HG03575 (cell line): ENCODE measurements at regions not wholly inside any gene's neighbourhood (a gene's known extent, or its start where the extent isn't known, plus 50 kb on each side); places are given as distances from the start of the nearest gene placed in this dataset.

ENCODE experiments used
- ATAC-seq: cut with Tn5 transposase; IDR thresholded peaks from one replicate; pipeline ENCODE4 v1.9.1; 2021; ENCODE audit not compliant: unreplicated experiment, insufficient number of reproducible peaks, low FRiP score; ENCODE audit errors: extremely low read depth

GRCh38 chr12:105713606-105714305 lies 383.3 kb downstream of the C12orf75 start:
- no peak for ATAC-seq

DNA sequence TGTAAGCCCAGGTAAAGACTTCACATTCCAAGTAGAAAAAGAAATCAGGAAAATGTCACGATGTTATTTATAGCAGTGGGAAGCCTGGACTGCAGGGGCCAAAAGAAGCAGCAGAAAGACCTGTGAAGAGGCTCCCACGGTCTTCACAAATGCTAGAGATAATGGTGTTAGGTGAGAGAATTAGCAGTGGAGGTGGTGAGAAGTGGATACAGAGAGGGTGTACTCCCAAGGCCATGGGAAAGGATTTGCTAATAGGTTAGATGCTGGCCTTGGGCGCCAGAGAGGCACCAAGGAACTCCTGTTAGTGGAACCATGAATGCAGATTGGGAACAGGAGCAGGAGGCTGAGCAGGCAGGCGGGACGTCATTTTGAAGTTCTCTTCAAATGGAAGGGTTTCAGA lies 386.1 kb downstream of the C12orf75 start:
- no peak for ATAC-seq

- peak; percentile 53 for ATAC-seq
Measured at GRCh38 chr12:105721051-105721825, 390.7 kb downstream of the C12orf75 start.

- no peak for ATAC-seq
Measured at GRCh38 chr12:105721891-105722290, 391.4 kb downstream of the C12orf75 start.

DNA sequence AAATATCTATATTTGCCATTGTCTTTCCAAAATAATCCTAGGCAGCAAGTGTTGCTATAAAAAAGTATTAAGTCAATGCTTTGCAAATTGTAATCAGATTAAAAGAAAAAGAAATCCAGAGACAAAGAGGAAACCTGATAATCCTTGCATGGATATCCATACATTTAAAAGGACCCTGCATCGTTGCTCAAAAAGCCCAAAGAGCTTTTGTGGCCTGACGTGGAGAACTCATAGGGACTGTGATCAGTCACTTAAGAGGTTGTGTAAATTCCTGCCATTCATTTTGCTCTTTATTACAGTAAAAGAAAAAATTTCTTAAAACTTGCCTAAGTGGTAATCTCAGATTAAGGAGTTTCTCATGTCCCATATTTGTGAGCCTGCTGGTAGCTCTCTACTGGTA lies 392.6 kb downstream of the C12orf75 start:
- no peak for ATAC-seq

GRCh38 chr12:105723494-105723893 lies 393.0 kb downstream of the C12orf75 start:
- ATAC-seq, result no peak

GRCh38 chr12:105724641-105725040 lies 394.1 kb downstream of the C12orf75 start:
- ATAC-seq, result no peak

DNA sequence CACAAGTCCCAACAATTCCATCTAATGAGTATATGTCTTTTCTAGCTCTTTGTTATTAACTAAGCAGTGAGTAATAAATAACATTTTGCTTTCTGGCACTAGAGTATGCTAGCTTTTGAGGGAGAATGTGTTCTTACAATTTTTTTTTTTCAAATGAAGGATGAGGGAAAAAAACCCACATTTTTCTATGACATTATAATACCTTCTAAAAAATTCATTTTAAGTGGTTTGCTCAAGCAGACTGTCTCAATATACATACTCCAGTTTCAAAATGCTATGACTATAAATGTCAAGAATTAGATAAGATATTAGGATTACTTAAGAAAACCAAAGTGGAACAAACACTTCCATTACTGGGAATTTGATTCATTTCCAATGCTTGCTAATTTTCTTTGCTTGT lies 394.6 kb downstream of the C12orf75 start:
- ATAC-seq, result no peak

- ATAC-seq, result no peak
Measured at GRCh38 chr12:105729181-105729771, 398.8 kb downstream of the C12orf75 start.

DNA sequence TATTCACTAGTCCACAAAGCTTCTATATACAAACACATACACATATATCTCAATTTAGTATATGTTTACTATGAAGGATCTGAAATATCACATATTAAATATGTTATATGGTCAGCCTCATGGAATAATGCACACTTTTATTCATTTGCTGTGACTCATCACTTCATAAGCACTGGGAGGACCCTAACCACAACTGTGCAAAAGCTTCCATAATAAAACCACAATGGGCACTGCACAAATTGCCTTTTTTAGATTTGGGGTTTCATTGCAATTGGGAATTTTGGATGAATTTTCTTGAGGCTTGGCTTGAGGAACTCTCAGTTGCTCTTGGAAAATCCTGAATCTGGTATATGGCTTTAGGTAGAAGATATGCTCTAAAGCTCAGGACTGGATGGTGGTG lies 399.4 kb downstream of the C12orf75 start:
- ATAC-seq, result no peak

GRCh38 chr12:105733579-105733978 lies 403.1 kb downstream of the C12orf75 start:
- no peak for ATAC-seq

DNA sequence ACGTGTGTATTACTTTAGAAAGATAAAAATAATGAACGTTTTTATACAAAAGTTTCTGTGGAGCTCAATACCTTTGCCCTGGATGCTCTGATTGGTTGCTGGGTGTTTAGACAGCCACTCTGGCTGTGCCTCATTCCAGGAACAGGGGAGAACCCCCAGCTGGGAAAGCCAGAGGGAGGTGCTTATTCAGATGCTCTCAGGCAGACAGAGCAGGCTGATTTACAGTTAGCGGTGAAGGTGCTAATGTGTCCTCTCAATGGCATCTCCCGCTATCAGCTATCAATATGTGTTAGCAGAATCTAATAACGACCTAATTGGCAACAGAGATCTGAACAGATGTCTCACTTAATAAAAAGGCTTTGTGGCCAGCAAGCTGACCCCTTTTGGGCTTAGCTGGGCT lies 402.3 kb downstream of the NUAK1 start:
- no peak for ATAC-seq

DNA sequence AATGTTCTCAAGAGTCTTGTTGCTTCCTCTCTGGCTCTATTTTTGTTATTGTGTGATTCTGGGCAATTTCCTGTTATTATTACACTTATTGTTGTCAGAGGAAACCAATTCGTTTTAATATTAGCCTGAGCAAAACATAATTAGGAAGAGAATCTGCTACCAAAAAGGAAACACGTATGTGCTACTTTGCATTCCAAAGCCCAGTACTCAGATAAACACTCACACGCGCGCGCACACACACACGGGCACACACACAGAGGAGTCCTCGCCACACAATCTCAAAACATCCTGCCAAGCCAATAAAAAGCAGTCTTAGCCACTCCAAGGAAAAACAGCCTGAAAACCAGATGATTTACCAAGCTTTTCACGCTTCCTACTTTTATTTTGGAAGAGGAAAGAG lies 400.7 kb downstream of the NUAK1 start:
- ATAC-seq, result no peak

- ATAC-seq, result no peak
Measured at GRCh38 chr12:105740369-105740768, 398.4 kb downstream of the NUAK1 start.

GRCh38 chr12:105740970-105741725 lies 397.6 kb downstream of the NUAK1 start:
- ATAC-seq, result no peak

DNA sequence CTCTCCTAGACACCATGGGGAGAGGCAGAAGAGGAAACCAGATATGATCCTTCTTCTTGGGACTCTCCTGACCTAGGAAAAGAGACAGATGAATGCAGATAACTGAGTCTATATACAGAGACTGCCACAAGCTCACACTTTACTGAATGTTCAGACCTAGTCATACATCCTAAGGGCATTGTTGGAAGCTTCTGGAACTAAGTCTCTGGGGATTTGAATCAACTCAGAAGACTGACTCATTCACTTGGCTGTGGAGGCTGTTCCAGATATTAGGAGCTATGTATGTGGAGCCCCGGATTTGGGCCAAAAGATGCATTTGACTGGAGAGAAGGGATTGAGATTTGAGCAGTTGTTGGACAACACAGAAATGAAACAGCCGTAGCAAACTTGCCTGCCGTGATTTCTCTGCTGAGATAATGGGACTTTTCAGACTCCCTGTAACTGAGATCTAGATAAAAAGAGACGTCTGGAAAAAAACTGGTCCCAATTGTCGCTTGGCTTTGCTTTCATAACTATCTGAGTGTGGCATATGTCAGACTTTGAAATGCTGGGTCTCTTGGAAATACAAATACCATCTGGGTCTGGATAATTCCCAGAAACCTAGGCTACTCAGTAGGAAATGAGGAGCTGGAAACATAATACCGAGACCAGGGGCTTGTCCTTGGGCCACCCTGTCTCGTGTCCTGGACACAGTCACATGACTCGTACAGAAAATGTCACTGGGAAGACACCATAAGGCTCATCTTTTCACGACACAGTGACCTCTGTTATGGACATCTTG lies 396.8 kb downstream of the NUAK1 start:
- ATAC-seq, result no peak

DNA sequence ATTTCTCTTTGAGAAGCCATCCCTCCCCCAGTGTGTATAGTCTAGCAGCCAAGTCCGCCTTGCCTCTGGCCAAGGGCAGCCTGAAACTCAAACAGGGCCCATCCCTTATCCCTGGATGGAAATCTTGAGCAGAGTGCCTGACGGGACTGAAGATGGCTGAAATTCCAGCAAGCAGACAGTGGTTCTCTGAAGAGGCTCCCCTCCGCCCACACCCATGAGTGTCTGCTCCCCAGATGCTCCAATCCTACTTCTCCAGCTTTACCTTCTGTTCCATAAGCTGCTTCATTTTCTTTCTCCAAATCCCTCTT lies 396.2 kb downstream of the NUAK1 start:
- ATAC-seq, result no peak

- ATAC-seq, result no peak
Measured at GRCh38 chr12:105744371-105745058, 394.2 kb downstream of the NUAK1 start.
